CD4-positive, CD25-positive, alpha-beta regulatory T cell (primary cell): ENCODE measurements at regions not wholly inside any gene's neighbourhood (a gene's known extent, or its start where the extent isn't known, plus 50 kb on each side); places are given as distances from the start of the nearest gene placed in this dataset.

Source experiments
- ATAC-seq, 2 donors: fragments of 150-1000 bp; cut with Tn5 transposase; one replicate each; pipeline ENCODE4 v1.10.0; 2021; ENCODE audit warnings: low read depth in 2 of 2, moderate number of reproducible peaks in 2 of 2, moderate library complexity in 1 of 2
- DNase-seq, 3 donors: peaks; one replicate each; pipeline versions ENCODE4 v3.0.0 to v3.0.0-alpha.2; 2012 to 2022; ENCODE audit warnings: mixed read lengths in 1 of 3
- H3K27ac ChIP-seq: one replicate; pipeline ENCODE4 v1.7.0; 2013; ENCODE audit warnings: mild to moderate bottlenecking, low read length; ENCODE audit not compliant: insufficient read depth, poor library complexity, severe bottlenecking
- H3K27me3 ChIP-seq: one replicate; pipeline ENCODE4 v1.7.0; 2013; ENCODE audit warnings: low read length; ENCODE audit not compliant: control insufficient read depth, insufficient read depth
- H3K36me3 ChIP-seq: one replicate; pipeline ENCODE4 v1.7.0; 2013; ENCODE audit warnings: mild to moderate bottlenecking, low read length, moderate library complexity; ENCODE audit not compliant: control insufficient read depth, insufficient read depth
- H3K4me1 ChIP-seq: 2 replicates; pipeline ENCODE4 v1.7.0; 2013; ENCODE audit warnings: mild to moderate bottlenecking, low read length; ENCODE audit not compliant: insufficient read depth, control insufficient read depth, poor library complexity, severe bottlenecking
- H3K4me3 ChIP-seq: one replicate; pipeline ENCODE4 v1.7.0; 2013; ENCODE audit warnings: low read depth, mild to moderate bottlenecking, low read length, moderate library complexity
- H3K9me3 ChIP-seq, 2 experiments: 1 replicate in 1 of 2; 2 replicates in 1 of 2; pipeline ENCODE4 v1.7.0; 2013; ENCODE audit warnings: low read length in 2 of 2, mild to moderate bottlenecking in 1 of 2, moderate library complexity in 1 of 2; ENCODE audit not compliant: control insufficient read depth in 2 of 2
- H3K27ac Mint-ChIP-seq, 3 donors: one replicate each; pipeline ENCODE4 v1.8.0; 2020 to 2022; ENCODE audit warnings: mild to moderate bottlenecking in 3 of 3, mixed read lengths in 3 of 3, moderate library complexity in 2 of 3
- H3K27me3 Mint-ChIP-seq: one replicate; pipeline ENCODE4 v1.8.0; 2022; ENCODE audit warnings: mild to moderate bottlenecking, mixed read lengths
- H3K36me3 Mint-ChIP-seq: one replicate; pipeline ENCODE4 v1.8.0; 2020; ENCODE audit warnings: mixed read lengths
- H3K4me1 Mint-ChIP-seq, 4 donors: one replicate each; pipeline ENCODE4 v1.8.0; 2020 to 2022; ENCODE audit warnings: mixed read lengths in 4 of 4, mild to moderate bottlenecking in 1 of 4
- H3K4me3 Mint-ChIP-seq, 4 donors: one replicate each; pipeline ENCODE4 v1.8.0; 2020 to 2022; ENCODE audit warnings: mild to moderate bottlenecking in 4 of 4, mixed read lengths in 4 of 4, moderate library complexity in 3 of 4
- H3K9me3 Mint-ChIP-seq, 7 donors: one replicate each; pipeline ENCODE4 v1.8.0; 2020 to 2022; ENCODE audit warnings: mixed read lengths in 7 of 7, mild to moderate bottlenecking in 3 of 7, moderate library complexity in 2 of 7

- no peak overlapping the region for H3K4me3 ChIP-seq
- Mint-ChIP-seq H3K4me1 (no peaks in the 10 kb centered on the region), H3K27me3 (no peaks in the 10 kb centered on the region), H3K9me3 (peaks cover 0 to 4% (median 0%) of the 10 kb centered on the region in 7 donors), H3K27ac (no peak overlapping the region), H3K36me3 (no peaks in the 10 kb centered on the region), H3K4me3 (no peak overlapping the region)
- H3K27ac ChIP-seq, result no peak overlapping the region
- no peaks in the 10 kb centered on the region for H3K27me3 ChIP-seq
- H3K9me3 ChIP-seq, result no peaks in the 10 kb centered on the region
- no peak for DNase-seq
- no peaks in the 10 kb centered on the region for H3K36me3 ChIP-seq
- no peaks in the 10 kb centered on the region for H3K4me1 ChIP-seq
- no peak for ATAC-seq
Observed at GRCh38 chr2:138106606-138107005, 142.3 kb downstream of the HNMT start.

GRCh38 chr2:138107288-138107687, 143.0 kb downstream of the HNMT start:
- Mint-ChIP-seq H3K27me3 (no peaks in the 10 kb centered on the region), H3K9me3 (peaks cover 0 to 4% (median 0%) of the 10 kb centered on the region in 7 donors), H3K4me1 (no peaks in the 10 kb centered on the region), H3K27ac (no peak overlapping the region), H3K36me3 (no peaks in the 10 kb centered on the region), H3K4me3 (no peak overlapping the region)
- Histone ChIP-seq H3K4me3 (no peak overlapping the region), H3K27ac (no peak overlapping the region), H3K4me1 (no peaks in the 10 kb centered on the region), H3K36me3 (no peaks in the 10 kb centered on the region), H3K9me3 (no peaks in the 10 kb centered on the region), H3K27me3 (no peaks in the 10 kb centered on the region)
- DNase-seq (no peak), ATAC-seq (no peak)

- Mint-ChIP-seq H3K4me3 (no peak overlapping the region), H3K9me3 (peaks cover 0 to 6% (median 0%) of the 10 kb centered on the region in 7 donors), H3K27ac (no peak overlapping the region), H3K36me3 (no peaks in the 10 kb centered on the region), H3K27me3 (no peaks in the 10 kb centered on the region), H3K4me1 (no peaks in the 10 kb centered on the region)
- H3K27ac ChIP-seq, result no peak overlapping the region
- no peaks in the 10 kb centered on the region for H3K36me3 ChIP-seq
- no peak overlapping the region for H3K4me3 ChIP-seq
- H3K27me3 ChIP-seq, result no peaks in the 10 kb centered on the region
- no peak for DNase-seq
- H3K4me1 ChIP-seq, result no peaks in the 10 kb centered on the region
- ATAC-seq, result no peak
- H3K9me3 ChIP-seq, result no peaks in the 10 kb centered on the region
Observed at GRCh38 chr2:138110453-138111083, 146.3 kb downstream of the HNMT start.

- no peak overlapping the region for H3K4me3 Mint-ChIP-seq
- peaks cover 0 to 6% (median 0%) of the 10 kb centered on the region in 7 donors for H3K9me3 Mint-ChIP-seq
- Histone ChIP-seq H3K4me3 (no peak overlapping the region), H3K36me3 (no peaks in the 10 kb centered on the region), H3K4me1 (no peaks in the 10 kb centered on the region), H3K27me3 (no peaks in the 10 kb centered on the region), H3K9me3 (no peaks in the 10 kb centered on the region), H3K27ac (no peak overlapping the region)
- no peaks in the 10 kb centered on the region for H3K36me3 Mint-ChIP-seq
- H3K27me3 Mint-ChIP-seq, result no peaks in the 10 kb centered on the region
- H3K27ac Mint-ChIP-seq, result no peak overlapping the region
- no peaks in the 10 kb centered on the region for H3K4me1 Mint-ChIP-seq
- no peak for ATAC-seq
- no peak for DNase-seq
Observed at GRCh38 chr2:138112536-138112935, 148.3 kb downstream of the HNMT start.

GRCh38 chr2:138113871-138114525, 149.7 kb downstream of the HNMT start:
- H3K4me1 Mint-ChIP-seq, result no peaks in the 10 kb centered on the region
- Histone ChIP-seq H3K4me1 (no peaks in the 10 kb centered on the region), H3K9me3 (no peaks in the 10 kb centered on the region), H3K36me3 (no peaks in the 10 kb centered on the region), H3K27ac (no peak overlapping the region), H3K4me3 (no peak overlapping the region), H3K27me3 (no peaks in the 10 kb centered on the region)
- ATAC-seq (no peak), DNase-seq (no peak)
- H3K36me3 Mint-ChIP-seq, result no peaks in the 10 kb centered on the region
- H3K4me3 Mint-ChIP-seq, result no peak overlapping the region
- no peaks in the 10 kb centered on the region for H3K27me3 Mint-ChIP-seq
- H3K9me3 Mint-ChIP-seq, result peaks cover 0 to 6% (median 0%) of the 10 kb centered on the region in 7 donors
- no peak overlapping the region for H3K27ac Mint-ChIP-seq

GRCh38 chr2:138115666-138116065, 151.4 kb downstream of the HNMT start:
- Histone ChIP-seq H3K4me3 (no peak overlapping the region), H3K36me3 (no peaks in the 10 kb centered on the region), H3K4me1 (no peaks in the 10 kb centered on the region), H3K9me3 (no peaks in the 10 kb centered on the region), H3K27ac (no peak overlapping the region), H3K27me3 (no peaks in the 10 kb centered on the region)
- H3K4me3 Mint-ChIP-seq, result no peak overlapping the region
- DNase-seq (no peak), ATAC-seq (no peak)
- H3K36me3 Mint-ChIP-seq, result no peaks in the 10 kb centered on the region
- peaks cover 0 to 6% (median 0%) of the 10 kb centered on the region in 7 donors for H3K9me3 Mint-ChIP-seq
- H3K27me3 Mint-ChIP-seq, result no peaks in the 10 kb centered on the region
- no peak overlapping the region for H3K27ac Mint-ChIP-seq
- no peaks in the 10 kb centered on the region for H3K4me1 Mint-ChIP-seq

- Mint-ChIP-seq H3K36me3 (no peaks in the 10 kb centered on the region), H3K4me3 (no peak overlapping the region), H3K4me1 (no peaks in the 10 kb centered on the region), H3K27me3 (no peaks in the 10 kb centered on the region), H3K9me3 (peaks cover 0 to 6% (median 0%) of the 10 kb centered on the region in 7 donors), H3K27ac (no peak overlapping the region)
- H3K36me3 ChIP-seq, result no peaks in the 10 kb centered on the region
- H3K27ac ChIP-seq, result no peak overlapping the region
- H3K4me1 ChIP-seq, result no peaks in the 10 kb centered on the region
- H3K9me3 ChIP-seq, result no peaks in the 10 kb centered on the region
- H3K4me3 ChIP-seq, result no peak overlapping the region
- ATAC-seq (no peak), DNase-seq (no peak)
- H3K27me3 ChIP-seq, result no peaks in the 10 kb centered on the region
Observed at GRCh38 chr2:138116456-138116855, 152.2 kb downstream of the HNMT start.
